ENCODE measurements at regions not wholly inside any gene's neighbourhood (a gene's known extent, or its start where the extent isn't known, plus 50 kb on each side); places are given as distances from the start of the nearest gene placed in this dataset.
A peak's percentile ranks its signal among the peaks of the same experiment; 100 is the strongest.
"Not testable (repeated sequence)": the region's sequence is repeated elsewhere in the genome, so short reads cannot be mapped to it uniquely, and the experiment has no call there.

GRCh38 chr15:77897896-77898406 is 179.6 kb downstream of the TBC1D2B start:
- H3K4me3 ChIP-seq, result no peak overlapping the region
- no peak overlapping the region for H3K27ac ChIP-seq
- intact Hi-C loops (cut with DNase I), result no loop called here
- peaks cover 0 to 2% of the 10 kb centered on the region in 2 donors for H3K4me1 ChIP-seq
- TF ChIP-seq CTCF (IDR thresholded peaks at IDR 0.05), result no peak
- DNase-seq (ENCODE audit: low spot score in 2 of 2), result no peak
- no peaks in the 10 kb centered on the region for H3K27me3 ChIP-seq
- no peaks in the 10 kb centered on the region for H3K9me3 ChIP-seq
- no peaks in the 10 kb centered on the region for H3K36me3 ChIP-seq

- H3K4me1 ChIP-seq; intact Hi-C loops (cut with DNase I); H3K4me3 ChIP-seq; H3K27me3 ChIP-seq; H3K36me3 ChIP-seq; H3K9me3 ChIP-seq; H3K27ac ChIP-seq: not testable (repeated sequence)
- peak in 1 of 2 donors; percentile 8 for DNase-seq (ENCODE audit: low spot score in 2 of 2)
Observed at GRCh38 chr15:77897113-77897895, 180.2 kb downstream of the TBC1D2B start.

- H3K9me3 ChIP-seq; H3K27ac ChIP-seq; H3K36me3 ChIP-seq; intact Hi-C loops (cut with DNase I); H3K4me1 ChIP-seq; H3K4me3 ChIP-seq; H3K27me3 ChIP-seq: not testable (repeated sequence)
- peak in 1 of 2 donors; percentile 5 for DNase-seq (ENCODE audit: low spot score in 2 of 2)
Observed at GRCh38 chr15:77896147-77897112, 181.1 kb downstream of the TBC1D2B start.

- Histone ChIP-seq H3K27ac (no peak overlapping the region), H3K36me3 (no peaks in the 10 kb centered on the region), H3K9me3 (no peaks in the 10 kb centered on the region), H3K4me1 (peaks cover 4 to 11% of the 10 kb centered on the region in 2 donors), H3K4me3 (no peak overlapping the region), H3K27me3 (no peaks in the 10 kb centered on the region)
- TF ChIP-seq CTCF (IDR thresholded peaks at IDR 0.05), result no peak
- intact Hi-C loops (cut with DNase I), result no loop called here
- peak in 1 of 2 donors; percentile 5 for DNase-seq (ENCODE audit: low spot score in 2 of 2)
Observed at GRCh38 chr15:77895742-77896141, 181.8 kb downstream of the TBC1D2B start.

GRCh38 chr15:77895145-77895544 is 182.4 kb downstream of the TBC1D2B start:
- peaks cover 8 to 17% of the 10 kb centered on the region in 2 donors for H3K4me1 ChIP-seq
- H3K27ac ChIP-seq; H3K27me3 ChIP-seq; H3K9me3 ChIP-seq; DNase-seq (ENCODE audit: low spot score in 2 of 2); H3K36me3 ChIP-seq; intact Hi-C loops (cut with DNase I); H3K4me3 ChIP-seq: not testable (repeated sequence)

GRCh38 chr15:77893671-77894640 is 183.6 kb downstream of the TBC1D2B start:
- intact Hi-C loops (cut with DNase I); H3K27me3 ChIP-seq; DNase-seq (ENCODE audit: low spot score in 2 of 2); H3K36me3 ChIP-seq; H3K9me3 ChIP-seq: not testable (repeated sequence)
- peak overlapping the region in 1 of 2 donors; percentile 66 for H3K27ac ChIP-seq
- peaks cover 18 to 29% of the 10 kb centered on the region in 2 donors for H3K4me1 ChIP-seq
- H3K4me3 ChIP-seq, result peak overlapping the region in 1 of 2 donors; percentile 19

- H3K9me3 ChIP-seq; intact Hi-C loops (cut with DNase I); H3K36me3 ChIP-seq; DNase-seq (ENCODE audit: low spot score in 2 of 2); H3K27me3 ChIP-seq; H3K4me3 ChIP-seq: not testable (repeated sequence)
- H3K4me1 ChIP-seq, result peaks cover 18 to 30% of the 10 kb centered on the region in 2 donors
- peak overlapping the region in 1 of 2 donors; percentile 66 for H3K27ac ChIP-seq
Observed at GRCh38 chr15:77893246-77893645, 184.3 kb downstream of the TBC1D2B start.

All from ascending aorta (tissue), 2 donors.